NB4 (cell line): ENCODE measurements at regions not wholly inside any gene's neighbourhood (a gene's known extent, or its start where the extent isn't known, plus 50 kb on each side); places are given as distances from the start of the nearest gene placed in this dataset.

Experiments
- CTCF ChIP-seq: IDR thresholded peaks from one replicate; pipeline ENCODE4 v1.5.1; 2012; ENCODE audit warnings: low read depth, low read length
- POLR2A ChIP-seq: IDR thresholded peaks from 2 replicates; pipeline ENCODE4 v1.6.1; 2011; ENCODE audit warnings: mild to moderate bottlenecking; ENCODE audit not compliant: insufficient read length; ENCODE audit errors: extremely low read depth

GRCh38 chr1:232372431-232372830 is 257.5 kb downstream of the SIPA1L2 start:
- TF ChIP-seq CTCF (no peak), POLR2A (no peak)
